MV-4-11 (cell line): ENCODE measurements at regions not wholly inside any gene's neighbourhood (a gene's known extent, or its start where the extent isn't known, plus 50 kb on each side); places are given as distances from the start of the nearest gene placed in this dataset.

ENCODE experiments used
- DNase-seq: peaks from one replicate; lab custom pipeline; 2025; lab: John Stamatoyannopoulos, UW

- DNase-seq: no peak
Observed at GRCh38 chr3:117079997-117080396, 370.4 kb downstream of the TUSC7 start.

GRCh38 chr3:117080872-117081271, 371.3 kb downstream of the TUSC7 start:
- DNase-seq: no peak

- DNase-seq: no peak
Observed at GRCh38 chr3:117084277-117084676, 374.7 kb downstream of the TUSC7 start.

GRCh38 chr3:117084739-117085270, 375.2 kb downstream of the TUSC7 start:
- DNase-seq: no peak

- DNase-seq: no peak
Observed at GRCh38 chr3:117091676-117092075, 382.1 kb downstream of the TUSC7 start.

GRCh38 chr3:117096549-117096948, 387.0 kb downstream of the TUSC7 start:
- no peak for DNase-seq

DNA sequence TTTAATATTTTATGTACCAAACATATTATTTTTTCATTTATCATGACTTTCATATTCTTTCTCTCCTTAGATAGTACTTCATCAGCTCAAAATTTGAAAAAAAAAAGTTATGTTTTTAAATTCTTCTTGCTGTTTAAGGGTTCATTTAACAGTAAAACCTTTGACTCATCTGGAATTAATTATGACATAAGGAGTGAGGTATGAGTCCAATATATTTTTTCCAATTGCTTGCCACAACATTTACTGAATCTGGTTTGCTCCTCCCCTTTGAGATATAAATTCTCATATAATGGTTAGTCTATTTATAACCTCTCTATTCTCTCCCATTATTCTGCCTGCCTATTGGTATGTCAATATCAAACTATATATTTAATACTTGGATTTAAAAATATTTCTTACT, 387.8 kb downstream of the TUSC7 start:
- no peak for DNase-seq

DNA sequence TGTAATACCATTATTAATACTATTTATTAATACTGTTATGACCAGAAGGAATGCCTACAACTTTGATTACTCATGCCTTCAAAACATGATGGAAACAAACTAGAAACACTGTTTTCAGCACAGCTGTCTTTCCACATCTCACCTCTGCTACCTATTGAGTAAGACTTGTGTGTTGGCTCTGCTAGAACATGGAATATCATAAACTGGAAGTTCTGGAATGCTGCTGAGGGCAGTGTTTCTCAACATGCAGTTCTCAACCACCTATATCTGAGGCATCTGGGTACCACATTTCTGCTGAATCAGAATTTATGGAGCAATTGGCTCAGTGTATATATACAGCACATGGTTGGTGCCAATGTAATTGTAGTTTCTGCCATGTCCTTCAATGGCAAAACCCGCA, 392.1 kb downstream of the TUSC7 start:
- no peak for DNase-seq

- no peak for DNase-seq
Observed at GRCh38 chr3:117102426-117102825, 392.8 kb downstream of the TUSC7 start.

- no peak for DNase-seq
Observed at GRCh38 chr3:117103675-117104074, 394.1 kb downstream of the TUSC7 start.

- no peak for DNase-seq
Observed at GRCh38 chr3:117104381-117104780, 394.8 kb downstream of the TUSC7 start.

DNA sequence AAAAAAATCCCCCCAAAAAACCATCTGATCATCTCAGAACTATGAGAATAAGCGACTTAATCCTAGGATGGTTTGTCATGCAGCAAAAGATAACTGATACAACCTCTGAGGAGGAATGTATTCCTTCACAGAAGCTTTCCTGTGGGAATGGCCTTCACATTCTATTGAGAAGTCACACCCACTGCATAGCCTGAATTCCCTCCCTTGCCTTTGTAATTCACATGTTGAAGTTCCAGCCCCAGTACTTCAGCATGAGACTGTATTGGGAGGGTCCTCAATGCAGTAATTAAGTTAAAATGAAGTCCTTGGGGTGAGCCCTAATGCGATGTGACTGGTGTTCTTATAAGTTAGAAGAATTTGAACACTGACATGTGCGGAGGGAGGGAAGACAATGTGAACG, 395.2 kb downstream of the TUSC7 start:
- no peak for DNase-seq

GRCh38 chr3:117105686-117106085, 396.1 kb downstream of the TUSC7 start:
- no peak for DNase-seq

GRCh38 chr3:117106396-117106795, 396.8 kb downstream of the TUSC7 start:
- no peak for DNase-seq

DNA sequence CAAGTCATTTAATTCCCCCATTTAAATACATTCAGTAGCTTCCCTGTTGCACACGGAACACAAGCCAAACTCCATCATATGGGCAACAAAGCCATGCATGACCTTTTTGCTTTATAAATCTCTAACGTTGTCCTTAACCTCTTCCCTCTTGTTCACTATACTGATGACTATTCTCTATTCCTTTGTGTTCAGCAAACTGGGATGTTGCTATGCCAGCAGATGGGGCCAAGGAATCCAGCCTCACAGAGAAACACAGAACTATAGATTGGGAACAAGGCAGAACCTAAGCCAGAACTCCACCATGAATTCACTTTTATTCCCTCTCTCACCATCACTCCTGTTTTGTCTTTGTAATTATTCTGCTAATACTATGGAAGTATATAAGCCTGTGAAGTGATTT, 398.4 kb downstream of the TUSC7 start:
- DNase-seq: no peak

- no peak for DNase-seq
Observed at GRCh38 chr3:117109178-117109577, 399.6 kb downstream of the TUSC7 start.

DNA sequence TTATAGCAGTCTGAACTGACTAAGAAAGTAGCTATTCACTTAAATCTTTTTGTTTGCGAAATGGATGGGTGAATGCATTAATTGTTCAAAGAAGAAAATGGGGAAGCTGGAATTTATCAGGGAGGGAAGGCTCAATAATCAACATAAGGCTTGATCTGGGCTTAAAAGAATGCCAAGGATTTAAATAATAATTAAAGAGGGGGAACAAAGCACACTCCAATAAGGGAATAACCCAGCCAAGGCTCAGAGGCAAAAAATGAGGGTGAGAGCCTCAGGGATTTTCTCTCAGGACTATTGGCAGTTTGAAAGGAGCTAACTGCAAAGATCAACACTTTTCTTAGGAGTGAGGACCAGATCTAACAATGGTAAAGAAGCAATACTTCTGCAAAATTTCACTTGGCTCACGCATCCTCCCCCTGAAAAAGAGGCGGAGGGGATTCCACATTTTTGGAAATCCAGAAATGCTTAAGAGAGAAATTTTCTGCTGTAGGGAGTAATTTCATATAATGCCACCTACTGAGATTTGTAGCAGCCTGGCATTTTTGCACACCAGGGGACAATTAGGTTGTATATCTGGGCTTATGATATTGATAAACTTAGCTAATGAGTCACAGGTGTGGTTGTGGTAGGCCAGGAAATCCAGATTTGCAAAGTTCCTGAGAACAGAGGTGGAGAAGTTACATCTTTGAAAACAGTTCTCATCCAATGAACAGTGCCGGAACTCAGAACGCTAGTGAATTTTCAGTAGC, 405.1 kb downstream of the TUSC7 start:
- no peak for DNase-seq

DNA sequence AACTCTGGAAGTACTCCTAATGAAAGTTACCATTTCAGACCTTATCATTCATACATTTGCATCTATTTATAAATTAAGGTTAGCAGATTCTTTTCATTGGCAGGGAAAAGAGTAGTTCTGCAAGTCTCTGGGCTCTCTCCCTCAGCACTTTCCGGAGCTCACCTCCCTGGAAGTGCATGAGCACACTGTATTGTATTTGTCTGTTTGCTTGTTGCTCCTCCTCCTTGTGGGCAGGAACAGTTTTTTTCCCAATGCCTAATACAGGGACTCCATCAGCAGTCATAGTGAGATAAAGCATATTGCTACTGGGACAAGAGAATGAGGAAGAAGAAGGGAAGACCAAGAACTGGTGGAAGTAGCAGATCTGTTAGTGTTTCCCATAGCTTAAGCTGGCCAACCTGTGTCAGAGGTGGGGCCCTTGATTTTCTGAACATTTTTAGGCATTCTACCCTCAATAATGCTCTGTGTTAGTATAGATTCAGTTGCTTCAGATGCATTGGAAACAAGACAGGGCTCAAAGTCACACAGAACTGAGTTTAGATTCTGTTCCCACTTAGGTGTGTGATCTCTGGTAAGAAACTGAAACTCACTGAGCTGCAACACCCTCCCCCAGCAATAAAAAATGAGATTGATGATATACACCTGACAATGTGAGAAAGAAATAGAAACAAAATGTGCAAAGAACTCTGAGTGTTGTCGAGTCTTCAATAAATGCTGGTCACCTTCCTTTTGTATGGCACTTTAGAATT, 407.8 kb downstream of the TUSC7 start:
- no peak for DNase-seq

- no peak for DNase-seq
Observed at GRCh38 chr3:117118604-117119003, 409.0 kb downstream of the TUSC7 start.

GRCh38 chr3:117120014-117120413, 410.4 kb downstream of the TUSC7 start:
- DNase-seq: no peak

- DNase-seq: no peak
Observed at GRCh38 chr3:117122609-117123008, 413.0 kb downstream of the TUSC7 start.

DNA sequence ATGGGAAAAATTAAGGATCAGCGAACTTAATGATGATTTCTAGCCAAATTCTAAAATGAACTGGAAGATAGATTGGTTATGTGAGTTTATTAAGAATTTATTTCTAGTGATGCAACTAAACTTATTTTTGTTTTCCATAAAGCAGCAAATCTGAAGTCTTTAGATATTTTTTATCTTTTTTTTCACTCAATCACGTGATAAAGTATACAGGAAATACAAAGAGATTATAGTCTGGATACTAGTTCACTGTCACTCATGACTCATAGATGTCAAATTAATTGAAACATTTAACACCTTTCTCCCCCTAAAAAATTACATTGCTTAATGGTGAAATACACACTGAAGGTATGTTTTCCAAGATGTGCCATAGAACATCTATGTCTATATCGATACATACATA, 416.9 kb downstream of the TUSC7 start:
- no peak for DNase-seq

- no peak for DNase-seq
Observed at GRCh38 chr3:117126946-117127546, 417.5 kb downstream of the TUSC7 start.
